Stimulated activated effector memory CD8-positive, alpha-beta T cell treated with anti-CD3 and anti-CD28 coated beads, Interleukin-12 subunit alpha, Interleukin-12 subunit beta, amount 100 ng/mL, for 72 hours (primary cell): ENCODE measurements at regions not wholly inside any gene's neighbourhood (a gene's known extent, or its start where the extent isn't known, plus 50 kb on each side); places are given as distances from the start of the nearest gene placed in this dataset.
"Not testable (repeated sequence)": the region's sequence is repeated elsewhere in the genome, so short reads cannot be mapped to it uniquely, and the experiment has no call there.

Experiments used
- ATAC-seq: fragments of 150-1000 bp; cut with Tn5 transposase; 2 replicates; pipeline ENCODE4 v1.10.0; 2021
- DNase-seq, 2 donors: peaks; one replicate each; pipeline ENCODE4 v3.0.0; 2021 to 2022; ENCODE audit warnings: low spot score in 2 of 2
- H3K27ac Mint-ChIP-seq: one replicate; pipeline ENCODE4 v1.8.0; 2022; ENCODE audit warnings: mild to moderate bottlenecking, mixed read lengths
- H3K36me3 Mint-ChIP-seq: one replicate; pipeline ENCODE4 v1.8.0; 2022; ENCODE audit warnings: mild to moderate bottlenecking, mixed read lengths
- H3K4me1 Mint-ChIP-seq: one replicate; pipeline ENCODE4 v1.8.0; 2022; ENCODE audit warnings: mixed read lengths
- H3K4me3 Mint-ChIP-seq: one replicate; pipeline ENCODE4 v1.8.0; 2022; ENCODE audit warnings: mild to moderate bottlenecking, mixed read lengths
- H3K9me3 Mint-ChIP-seq: one replicate; pipeline ENCODE4 v1.8.0; 2022; ENCODE audit warnings: mixed read lengths

DNA sequence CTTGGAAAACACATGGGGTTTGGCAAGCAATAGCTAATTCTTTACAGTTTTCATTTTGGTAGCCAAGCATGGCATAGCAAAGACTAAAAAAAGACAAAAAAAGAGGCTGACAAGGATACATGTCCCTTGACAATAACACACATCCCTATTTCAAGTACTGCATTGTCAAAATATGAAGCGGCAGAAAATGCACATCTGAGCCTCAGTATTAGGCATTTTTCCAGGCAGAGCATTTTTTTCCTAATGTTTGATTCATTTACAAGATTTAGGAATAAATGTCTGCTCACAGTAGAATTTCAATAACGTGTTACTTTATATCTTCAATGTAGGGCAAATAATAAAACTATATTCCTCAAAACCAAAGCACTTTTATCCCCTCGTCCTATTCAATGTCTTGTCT lies 216.3 kb upstream of the PCDH18 start:
- H3K9me3 Mint-ChIP-seq, result peaks cover 18% of the 10 kb centered on the region
- H3K36me3 Mint-ChIP-seq, result no peaks in the 10 kb centered on the region
- H3K4me1 Mint-ChIP-seq, result no peaks in the 10 kb centered on the region
- no peak overlapping the region for H3K4me3 Mint-ChIP-seq
- ATAC-seq (no peak), DNase-seq (no peak)
- no peak overlapping the region for H3K27ac Mint-ChIP-seq

DNA sequence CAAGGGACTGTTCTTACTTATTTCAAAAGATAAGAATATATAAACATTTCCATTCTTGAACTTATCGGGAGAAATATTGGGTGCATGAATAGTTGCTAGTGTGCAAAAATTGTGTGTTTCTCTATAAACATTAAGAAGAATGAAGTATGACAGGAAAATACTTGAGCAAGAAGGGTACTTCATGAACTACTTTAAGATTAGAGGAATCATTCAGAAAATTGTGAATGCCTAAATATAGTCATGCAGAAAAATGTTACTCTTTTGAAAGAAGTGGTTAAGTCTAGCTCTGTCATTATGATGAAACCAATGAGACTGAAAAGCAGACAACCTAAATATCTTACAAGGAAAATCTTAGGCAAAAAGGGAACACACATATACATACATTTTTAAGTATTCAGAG lies 207.8 kb upstream of the PCDH18 start:
- no peaks in the 10 kb centered on the region for H3K36me3 Mint-ChIP-seq
- H3K4me3 Mint-ChIP-seq, result no peak overlapping the region
- H3K9me3 Mint-ChIP-seq, result peaks cover 6% of the 10 kb centered on the region
- no peak for DNase-seq
- H3K27ac Mint-ChIP-seq, result no peak overlapping the region
- no peak for ATAC-seq
- no peaks in the 10 kb centered on the region for H3K4me1 Mint-ChIP-seq

DNA sequence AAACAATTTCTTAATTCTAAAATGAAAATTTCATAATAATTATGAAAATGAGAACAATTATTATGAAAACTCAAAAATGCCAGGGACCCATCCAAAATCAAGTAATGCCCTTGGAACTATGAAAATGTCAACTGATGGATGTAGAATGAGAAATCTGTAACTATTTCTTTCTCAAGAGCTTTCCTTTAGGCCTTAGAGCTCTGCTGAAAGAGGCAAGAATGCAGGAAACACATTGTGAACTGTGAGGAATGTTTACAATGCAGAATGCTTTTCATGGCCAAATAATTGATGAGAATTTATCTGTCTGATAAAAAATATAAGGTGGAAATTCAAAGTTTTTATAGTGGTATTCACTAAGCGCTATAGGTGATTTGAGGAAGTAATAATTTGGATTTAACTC lies 207.1 kb upstream of the PCDH18 start:
- DNase-seq (no peak), ATAC-seq (no peak)
- Mint-ChIP-seq H3K36me3 (no peaks in the 10 kb centered on the region), H3K27ac (no peak overlapping the region), H3K9me3 (peaks cover 10% of the 10 kb centered on the region), H3K4me3 (no peak overlapping the region), H3K4me1 (no peaks in the 10 kb centered on the region)

DNA sequence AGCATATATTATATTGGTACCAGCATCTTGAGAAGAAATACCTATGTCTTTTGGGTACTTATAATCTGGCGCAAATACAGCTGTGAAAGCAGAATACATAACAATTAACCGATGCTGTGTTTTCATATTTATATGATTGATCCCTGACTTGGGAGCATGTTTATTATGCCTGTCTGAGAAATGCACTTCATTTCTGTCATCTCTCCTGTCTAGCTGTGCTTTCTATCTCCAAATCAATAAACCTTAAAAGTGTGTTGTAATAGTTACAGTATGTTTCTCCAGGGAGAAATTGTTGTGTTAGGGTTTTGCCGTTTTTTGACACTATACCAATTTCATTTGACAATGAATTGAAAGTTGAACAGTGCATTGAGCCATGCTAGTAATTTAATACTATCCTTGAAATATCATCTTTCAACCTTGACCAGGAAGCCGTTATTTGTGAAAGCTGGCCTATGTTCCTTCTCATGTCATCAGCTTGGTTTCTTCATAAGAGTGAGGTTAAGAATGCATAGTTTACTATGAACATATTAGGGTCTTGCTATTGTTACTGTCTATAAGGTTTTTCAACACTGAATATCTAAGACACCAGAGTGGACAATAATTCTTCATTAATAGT lies 206.2 kb upstream of the PCDH18 start:
- H3K27ac Mint-ChIP-seq, result no peak overlapping the region
- no peak overlapping the region for H3K4me3 Mint-ChIP-seq

DNA sequence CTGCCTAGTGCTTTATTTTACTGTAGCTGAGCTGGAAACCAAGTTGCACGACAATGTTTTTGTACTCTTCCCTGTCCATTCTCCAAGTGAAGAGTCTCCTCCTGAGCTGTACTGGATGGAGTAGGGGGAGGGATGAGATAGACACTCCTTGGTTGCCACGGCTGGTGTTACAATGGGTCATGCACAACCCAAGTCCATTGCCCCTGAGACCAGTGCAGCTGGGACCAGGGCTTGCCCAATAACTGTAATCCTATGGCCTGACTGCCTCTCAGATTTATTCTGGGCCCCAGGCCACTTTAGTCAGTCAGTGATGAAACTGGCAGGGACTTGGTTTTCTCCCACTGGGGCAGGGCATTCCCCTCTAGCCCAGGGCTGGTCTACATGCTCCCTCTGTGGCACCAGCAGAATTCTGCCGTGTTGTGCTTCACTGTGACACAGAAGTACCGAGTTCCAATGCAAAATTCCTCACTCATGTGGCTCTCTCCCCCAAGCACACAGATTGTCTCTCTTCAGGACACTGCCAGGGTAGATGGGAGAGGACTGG lies 203.3 kb upstream of the PCDH18 start:
- peaks cover 16% of the 10 kb centered on the region for H3K9me3 Mint-ChIP-seq
- ATAC-seq (no peak), DNase-seq (no peak)
- H3K27ac Mint-ChIP-seq, result no peak overlapping the region
- no peaks in the 10 kb centered on the region for H3K4me1 Mint-ChIP-seq
- no peak overlapping the region for H3K4me3 Mint-ChIP-seq
- H3K36me3 Mint-ChIP-seq, result no peaks in the 10 kb centered on the region

More for the DNA sequence above, 206.2 kb upstream of the PCDH18 start:
- Mint-ChIP-seq H3K4me1 (no peaks in the 10 kb centered on the region), H3K9me3 (peaks cover 4% of the 10 kb centered on the region), H3K36me3 (no peaks in the 10 kb centered on the region)
- DNase-seq, result no peak
- no peak for ATAC-seq

DNA sequence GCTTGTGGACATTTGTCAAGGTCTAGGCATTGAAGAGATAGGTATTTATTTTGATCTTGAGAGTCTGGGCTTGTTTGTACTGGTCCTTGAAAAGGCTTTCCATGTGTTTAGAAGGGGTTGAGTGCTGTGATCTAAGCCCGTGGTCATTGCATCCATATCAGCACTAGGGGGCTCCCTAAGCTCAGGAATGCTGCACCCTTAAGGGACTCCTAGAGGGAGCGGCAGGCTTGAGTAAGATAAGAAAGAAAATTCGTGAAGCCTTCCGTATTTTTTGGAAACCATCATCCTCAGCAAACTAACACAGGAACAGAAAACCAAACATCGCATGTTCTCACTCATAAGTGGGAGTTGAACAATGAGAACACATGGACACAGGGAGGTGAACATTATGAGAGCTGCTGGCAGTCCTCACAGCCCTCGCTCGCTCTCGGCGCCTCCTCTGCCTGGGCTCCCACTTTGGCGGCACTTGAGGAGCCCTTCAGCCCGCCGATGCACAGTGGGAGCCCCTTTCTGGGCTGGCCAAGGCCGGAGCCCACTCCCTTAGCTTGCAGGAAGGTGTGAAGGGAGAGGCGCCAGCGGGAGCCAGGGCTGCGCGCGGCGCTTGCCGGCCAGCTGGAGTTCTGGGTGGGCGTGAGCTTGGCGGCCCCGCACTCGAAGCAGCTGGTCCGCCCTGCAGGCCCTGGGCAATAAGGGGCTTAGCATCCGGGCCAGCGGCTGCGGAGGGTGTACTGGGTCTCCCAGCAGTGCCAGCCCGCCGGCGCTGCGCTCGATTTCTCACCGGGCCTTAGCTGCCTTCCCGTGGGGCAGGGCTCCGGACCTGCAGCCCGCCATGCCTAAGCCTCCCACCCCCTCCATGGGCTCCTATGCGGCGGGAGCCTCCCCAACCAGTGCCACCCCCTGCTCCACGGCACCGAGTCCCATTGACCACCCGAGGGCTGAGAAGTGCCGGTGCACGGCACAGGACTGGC lies 201.2 kb upstream of the PCDH18 start:
- H3K27ac Mint-ChIP-seq, DNase-seq, ATAC-seq, H3K36me3 Mint-ChIP-seq, H3K4me1 Mint-ChIP-seq, H3K4me3 Mint-ChIP-seq: not testable (repeated sequence)
- H3K9me3 Mint-ChIP-seq, result peaks cover 22% of the 10 kb centered on the region

DNA sequence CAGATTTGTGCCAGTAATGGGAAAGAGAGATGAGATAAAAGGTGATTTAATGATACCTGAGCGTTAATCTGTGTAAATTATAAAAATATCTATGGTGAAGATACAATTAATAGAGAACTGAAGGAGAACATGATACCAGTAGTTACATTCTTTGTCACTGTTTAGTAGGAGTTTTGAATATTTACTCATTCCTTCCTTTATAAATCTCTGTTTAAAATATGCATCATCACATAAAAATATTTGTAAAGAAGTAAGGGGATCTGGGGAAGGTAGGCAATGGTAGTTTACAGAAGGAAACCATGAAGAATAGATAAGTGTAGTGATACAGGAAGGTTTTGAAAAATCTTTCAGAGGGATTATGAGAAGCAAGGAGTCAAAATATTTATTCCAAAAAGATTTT lies 190.6 kb upstream of the PCDH18 start:
- no peaks in the 10 kb centered on the region for H3K36me3 Mint-ChIP-seq
- no peak for DNase-seq
- no peak overlapping the region for H3K4me3 Mint-ChIP-seq
- H3K9me3 Mint-ChIP-seq, result peaks cover 25% of the 10 kb centered on the region
- no peaks in the 10 kb centered on the region for H3K4me1 Mint-ChIP-seq
- no peak overlapping the region for H3K27ac Mint-ChIP-seq
- no peak for ATAC-seq

DNA sequence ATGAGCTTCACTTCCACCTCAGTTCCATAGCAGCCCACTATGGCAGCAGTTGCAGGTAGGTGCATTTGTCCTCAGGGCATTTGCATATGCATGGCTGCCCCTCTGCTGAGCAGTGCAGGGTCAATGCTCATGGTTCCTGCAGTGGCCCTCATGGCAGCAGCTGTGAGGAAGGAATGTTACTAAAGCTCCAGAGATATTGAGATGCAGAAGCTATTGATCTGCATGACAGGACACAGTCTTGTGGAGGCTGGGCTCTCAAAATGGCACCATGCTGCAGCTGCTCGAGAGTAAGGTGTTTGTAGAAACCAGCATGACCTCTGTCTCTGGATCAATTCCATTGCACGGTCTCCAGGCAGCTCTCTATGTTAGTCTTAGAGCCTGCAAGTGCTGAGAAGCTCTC lies 179.2 kb upstream of the PCDH18 start:
- Mint-ChIP-seq H3K36me3 (no peaks in the 10 kb centered on the region), H3K27ac (no peak overlapping the region), H3K9me3 (peaks cover 13% of the 10 kb centered on the region), H3K4me3 (no peak overlapping the region), H3K4me1 (no peaks in the 10 kb centered on the region)
- ATAC-seq (peak; percentile 8), DNase-seq (no peak)

DNA sequence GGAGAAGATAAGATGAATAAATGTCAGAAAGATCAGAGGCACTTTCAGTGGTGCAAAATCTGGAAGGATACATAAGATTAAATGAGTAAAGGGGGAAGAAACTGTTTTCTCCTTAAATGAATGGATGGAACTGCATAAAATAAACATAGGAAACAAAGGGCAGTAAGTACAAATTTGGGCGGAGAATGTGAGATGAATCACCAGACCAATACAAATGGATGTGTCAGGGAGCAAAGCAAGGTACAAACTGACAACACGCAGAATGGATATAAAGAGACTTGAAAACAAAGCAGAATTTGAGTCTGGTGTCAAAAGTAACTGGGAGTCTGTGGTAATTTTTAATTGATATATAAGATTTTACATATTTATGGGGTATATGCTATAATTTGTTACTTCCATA lies 175.3 kb upstream of the PCDH18 start:
- DNase-seq (no peak), ATAC-seq (no peak)
- H3K4me3 Mint-ChIP-seq, result no peak overlapping the region
- no peak overlapping the region for H3K27ac Mint-ChIP-seq
- no peaks in the 10 kb centered on the region for H3K36me3 Mint-ChIP-seq
- no peaks in the 10 kb centered on the region for H3K4me1 Mint-ChIP-seq
- H3K9me3 Mint-ChIP-seq, result peaks cover 16% of the 10 kb centered on the region

DNA sequence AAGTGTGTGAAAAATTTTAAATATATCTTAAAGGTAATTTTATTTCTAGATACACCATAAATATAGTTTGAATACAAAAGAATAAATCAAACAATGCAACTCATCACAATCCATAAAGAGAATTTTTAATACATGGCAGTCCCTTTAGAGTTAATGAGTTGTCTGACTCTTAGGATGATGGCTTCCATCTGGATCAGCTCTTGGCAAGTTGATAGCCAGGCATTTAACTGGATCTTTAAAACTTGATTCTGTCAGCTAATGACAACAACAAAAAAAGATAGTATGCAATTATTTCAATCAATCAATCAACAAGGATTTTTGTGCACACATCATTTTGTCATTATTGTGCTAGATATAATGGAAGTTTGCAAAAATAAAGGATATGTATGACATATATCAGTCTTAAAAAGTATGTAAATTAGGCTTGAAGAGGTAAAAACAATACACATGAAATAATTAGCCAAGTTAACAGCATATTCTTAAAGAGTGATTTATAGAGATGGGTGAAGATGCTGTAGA lies 174.9 kb upstream of the PCDH18 start:
- no peak for ATAC-seq
- no peak for DNase-seq
- H3K9me3 Mint-ChIP-seq, result peaks cover 16% of the 10 kb centered on the region
- no peak overlapping the region for H3K27ac Mint-ChIP-seq
- no peak overlapping the region for H3K4me3 Mint-ChIP-seq
- no peaks in the 10 kb centered on the region for H3K36me3 Mint-ChIP-seq
- H3K4me1 Mint-ChIP-seq, result no peaks in the 10 kb centered on the region

DNA sequence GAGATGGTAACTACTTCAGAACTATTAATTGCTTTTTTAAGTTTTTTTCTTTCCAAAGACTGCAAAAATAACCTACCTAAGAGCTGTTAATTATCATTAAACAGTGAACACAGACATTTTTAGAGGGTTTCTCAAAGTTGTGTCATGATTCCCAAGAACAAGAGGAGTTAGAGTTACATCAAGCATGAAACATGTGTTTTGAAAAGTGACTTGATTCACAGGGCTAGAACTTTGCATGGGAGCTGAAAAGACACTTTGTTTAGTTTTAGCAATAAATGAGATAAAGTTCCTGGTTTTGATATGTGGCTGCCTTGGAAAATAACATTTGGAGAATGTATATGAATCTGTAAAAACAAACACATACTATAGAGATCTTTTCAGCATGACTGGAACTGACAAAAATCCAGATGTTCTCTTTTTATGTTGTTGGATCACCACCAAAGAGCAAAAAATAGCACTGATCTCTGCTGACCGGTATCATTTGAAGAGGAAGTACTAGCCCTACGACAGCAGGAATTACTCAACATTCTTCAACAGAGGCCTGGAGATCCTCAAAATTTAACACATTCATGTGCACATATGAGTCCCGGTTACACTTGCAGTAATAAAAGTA lies 173.0 kb upstream of the PCDH18 start:
- ATAC-seq (no peak), DNase-seq (no peak)
- H3K4me1 Mint-ChIP-seq, result no peaks in the 10 kb centered on the region
- peaks cover 20% of the 10 kb centered on the region for H3K9me3 Mint-ChIP-seq
- H3K36me3 Mint-ChIP-seq, result no peaks in the 10 kb centered on the region
- H3K4me3 Mint-ChIP-seq, result no peak overlapping the region
- no peak overlapping the region for H3K27ac Mint-ChIP-seq

DNA sequence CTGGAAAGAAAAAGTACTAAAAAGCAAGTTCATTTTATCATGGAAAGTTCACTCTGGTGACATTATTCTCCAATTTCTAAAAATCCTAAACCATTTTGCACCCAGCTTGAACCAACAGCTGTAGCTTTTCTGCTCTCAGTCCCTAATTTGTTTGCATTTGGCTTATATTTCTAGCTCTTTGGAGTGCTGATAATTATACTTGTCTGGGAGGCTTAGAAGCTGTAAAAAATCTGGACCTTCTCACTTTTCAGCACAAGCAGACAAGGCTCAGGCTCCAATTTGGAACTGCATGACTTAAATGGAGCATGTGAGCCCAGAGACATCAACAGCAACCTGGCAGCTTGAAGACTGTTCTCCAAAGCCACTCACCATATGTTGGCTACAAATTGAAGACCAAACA lies 170.9 kb upstream of the PCDH18 start:
- peaks cover 22% of the 10 kb centered on the region for H3K9me3 Mint-ChIP-seq
- no peak overlapping the region for H3K27ac Mint-ChIP-seq
- no peaks in the 10 kb centered on the region for H3K4me1 Mint-ChIP-seq
- DNase-seq, result no peak
- no peak for ATAC-seq
- no peak overlapping the region for H3K4me3 Mint-ChIP-seq
- H3K36me3 Mint-ChIP-seq, result no peaks in the 10 kb centered on the region

DNA sequence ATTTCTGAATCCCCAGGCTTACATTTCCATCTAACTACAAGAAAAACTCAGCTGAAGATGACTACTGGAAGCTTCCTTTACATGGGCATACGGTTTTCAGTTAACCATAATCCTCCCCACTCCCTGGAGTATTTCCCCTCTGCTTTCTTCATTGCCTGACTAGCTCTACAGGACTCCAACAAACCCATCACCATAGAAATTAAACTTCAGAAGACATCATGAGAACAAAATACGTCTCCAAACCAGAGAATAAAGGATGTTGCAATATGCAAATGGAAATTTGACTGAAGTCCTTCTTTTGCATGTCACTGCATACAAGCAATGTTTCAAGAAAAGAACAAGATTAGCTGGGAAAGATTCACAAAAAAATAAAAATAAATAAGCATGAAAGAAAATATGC lies 170.2 kb upstream of the PCDH18 start:
- no peak for DNase-seq
- Mint-ChIP-seq H3K4me1 (no peaks in the 10 kb centered on the region), H3K27ac (no peak overlapping the region), H3K9me3 (peaks cover 18% of the 10 kb centered on the region), H3K36me3 (no peaks in the 10 kb centered on the region), H3K4me3 (no peak overlapping the region)
- ATAC-seq, result no peak

DNA sequence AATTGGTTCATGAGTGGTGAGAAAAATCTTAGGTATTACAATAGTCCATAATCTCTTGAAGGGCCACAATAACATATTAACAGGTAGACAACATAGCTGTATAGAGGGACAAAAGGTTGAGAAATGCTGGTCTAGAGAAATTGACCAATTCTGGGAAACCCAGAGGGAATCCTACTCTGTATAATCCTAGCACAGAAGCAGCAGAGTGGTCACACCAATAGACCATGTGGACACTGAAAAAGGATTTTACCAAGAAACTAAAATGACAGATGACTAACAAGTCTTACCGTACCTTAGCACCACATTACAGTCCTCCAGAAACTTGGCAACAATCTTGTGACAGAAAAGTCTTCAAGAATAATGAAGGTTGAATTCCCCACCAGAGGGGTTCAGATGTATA lies 169.1 kb upstream of the PCDH18 start:
- Mint-ChIP-seq H3K4me3 (no peak overlapping the region), H3K4me1 (no peaks in the 10 kb centered on the region), H3K27ac (no peak overlapping the region), H3K9me3 (peaks cover 19% of the 10 kb centered on the region), H3K36me3 (no peaks in the 10 kb centered on the region)
- DNase-seq (no peak), ATAC-seq (no peak)

DNA sequence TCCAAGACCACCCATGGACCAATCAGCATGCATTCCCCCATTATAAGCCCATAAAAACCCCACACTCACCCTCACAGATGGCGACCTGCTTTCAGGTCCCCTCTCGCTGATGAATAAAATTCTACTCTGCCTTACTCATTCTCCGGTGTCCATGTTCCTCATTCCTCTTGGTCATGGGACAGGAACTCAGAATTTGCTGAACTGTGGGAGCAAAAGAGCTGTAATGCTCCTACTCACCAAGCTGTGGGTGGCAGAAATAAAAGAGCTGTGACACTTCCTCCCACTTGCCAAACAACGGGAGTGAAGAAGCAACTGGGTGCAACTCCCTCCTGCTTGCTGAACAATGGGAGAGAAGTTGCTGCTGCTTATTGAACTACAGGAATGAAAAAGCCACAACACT lies 168.5 kb upstream of the PCDH18 start:
- Mint-ChIP-seq H3K4me1 (no peaks in the 10 kb centered on the region), H3K9me3 (peaks cover 17% of the 10 kb centered on the region), H3K36me3 (no peaks in the 10 kb centered on the region), H3K27ac (no peak overlapping the region), H3K4me3 (no peak overlapping the region)
- DNase-seq (no peak), ATAC-seq (no peak)
